GM21723 (cell line): ENCODE measurements at regions not wholly inside any gene's neighbourhood (a gene's known extent, or its start where the extent isn't known, plus 50 kb on each side); places are given as distances from the start of the nearest gene placed in this dataset.
A peak's percentile ranks its signal among the peaks of the same experiment; 100 is the strongest.

Source experiments
- ATAC-seq: cut with Tn5 transposase; IDR thresholded peaks from one replicate; pipeline ENCODE4 v1.9.1; 2021; ENCODE audit warnings: mild to moderate bottlenecking, moderate library complexity; ENCODE audit not compliant: unreplicated experiment

- ATAC-seq, result no peak
Measured at GRCh38 chr12:123100882-123101281, 50.0 kb downstream of the PITPNM2 start.

- no peak for ATAC-seq
Measured at GRCh38 chr12:123100450-123100849, 50.4 kb downstream of the PITPNM2 start.

- ATAC-seq, result no peak
Measured at GRCh38 chr12:123099560-123100192, 51.2 kb downstream of the PITPNM2 start.

GRCh38 chr12:123098780-123099179 lies 52.1 kb downstream of the PITPNM2 start:
- no peak for ATAC-seq

GRCh38 chr12:123097561-123098084 lies 53.3 kb downstream of the PITPNM2 start:
- ATAC-seq, result no peak

- ATAC-seq, result no peak
Measured at GRCh38 chr12:123096741-123097140, 54.1 kb downstream of the PITPNM2 start.

GRCh38 chr12:123096182-123096581 lies 54.7 kb downstream of the PITPNM2 start:
- no peak for ATAC-seq

GRCh38 chr12:123095078-123095881 lies 55.6 kb downstream of the PITPNM2 start:
- no peak for ATAC-seq

- ATAC-seq, result no peak
Measured at GRCh38 chr12:123094349-123095077, 56.4 kb downstream of the PITPNM2 start.

GRCh38 chr12:123092866-123093265 lies 58.0 kb downstream of the PITPNM2 start:
- no peak for ATAC-seq

- no peak for ATAC-seq
Measured at GRCh38 chr12:123091230-123092150, 59.4 kb downstream of the PITPNM2 start.

GRCh38 chr12:123089631-123090353 lies 61.1 kb downstream of the PITPNM2 start:
- no peak for ATAC-seq

- ATAC-seq, result no peak
Measured at GRCh38 chr12:123089140-123089539, 61.8 kb downstream of the PITPNM2 start.

- no peak for ATAC-seq
Measured at GRCh38 chr12:123085730-123086487, 65.0 kb downstream of the PITPNM2 start.

- no peak for ATAC-seq
Measured at GRCh38 chr12:123085066-123085465, 65.8 kb downstream of the PITPNM2 start.

GRCh38 chr12:123083661-123084571 lies 67.0 kb downstream of the PITPNM2 start:
- ATAC-seq, result peak; percentile 57

- no peak for ATAC-seq
Measured at GRCh38 chr12:123080634-123081033, 70.3 kb downstream of the PITPNM2 start.

GRCh38 chr12:123078531-123079155 lies 72.2 kb downstream of the PITPNM2 start:
- ATAC-seq, result no peak
